ENCODE measurements at regions not wholly inside any gene's neighbourhood (a gene's known extent, or its start where the extent isn't known, plus 50 kb on each side); places are given as distances from the start of the nearest gene placed in this dataset.

DNA sequence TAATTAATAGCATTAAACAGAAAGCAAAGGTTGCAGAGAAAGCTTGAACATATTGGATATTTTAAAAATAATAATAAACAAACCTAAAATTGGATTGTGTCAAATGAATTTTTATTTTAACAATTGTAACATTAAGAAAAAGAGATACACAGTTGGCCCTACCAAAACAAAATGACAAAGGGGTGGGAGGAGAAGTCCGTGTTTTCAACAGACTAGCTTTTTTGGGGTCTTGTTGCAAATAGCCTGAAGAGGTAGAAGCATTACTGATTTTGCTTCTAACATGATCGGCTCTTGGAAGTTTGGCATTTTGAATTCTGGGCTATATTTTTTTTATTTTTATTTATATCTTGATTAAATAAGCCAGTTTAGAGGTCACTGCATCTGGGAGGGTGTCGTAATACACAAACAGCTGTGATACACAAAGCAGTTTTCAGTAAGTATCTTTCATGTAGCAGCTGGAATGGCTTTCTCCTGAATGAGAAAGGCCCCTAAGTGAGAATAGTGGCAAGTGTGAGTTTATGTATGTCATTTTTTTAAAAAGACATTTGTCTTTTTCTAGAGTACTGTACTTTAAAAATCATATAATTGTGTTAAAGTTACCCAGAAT lies 85.5 kb upstream of the ZNF217 start:
- H3K27me3 ChIP-seq (ENCODE audit: control insufficient read depth in 1 of 2, insufficient read depth in 1 of 2, low read length in 2 of 2) = no peaks in the 10 kb centered on the region
- no peaks in the 10 kb centered on the region for H3K9me3 ChIP-seq (ENCODE audit: control insufficient read depth, low read length)
- no peak overlapping the region for H2BK120ac ChIP-seq (ENCODE audit: low read depth, low read length)
- H3K27ac ChIP-seq (ENCODE audit: low read length, poor library complexity, severe bottlenecking) = no peak overlapping the region
- WGBS = 73% methylated on average over 2 of the region's 3 CpGs
- peak; percentile 37 for DNase-seq
- no peak overlapping the region for H3K4ac ChIP-seq (ENCODE audit: low read depth in 1 of 2, low read length in 2 of 2)
- H3K18ac ChIP-seq (ENCODE audit: low read depth in 1 of 2, low read length in 2 of 2) = no peak overlapping the region
- no peaks in the 10 kb centered on the region for H3K36me3 ChIP-seq (ENCODE audit: control insufficient read depth in 1 of 2, insufficient read depth in 2 of 2, low read depth in 1 of 2, low read length in 2 of 2)
- no peaks in the 10 kb centered on the region for H3K79me1 ChIP-seq (replicated peaks; ENCODE audit: low read length, poor library complexity, severe bottlenecking)
- H3K4me1 ChIP-seq (ENCODE audit: control insufficient read depth, insufficient read depth, low read depth, low read length) = peaks cover 2% of the 10 kb centered on the region
- no peak overlapping the region for H3K4me3 ChIP-seq (ENCODE audit: insufficient read depth in 1 of 2, low read depth in 1 of 2, low read length in 2 of 2)
- H3K4me2 ChIP-seq (ENCODE audit: low read length, poor library complexity, severe bottlenecking) = no peak overlapping the region
- no peak overlapping the region for H3K14ac ChIP-seq (ENCODE audit: low read length in 2 of 2)
- H4K8ac ChIP-seq (ENCODE audit: low read length) = no peak overlapping the region
- H2AFZ ChIP-seq (ENCODE audit: low read depth, low read length) = no peak overlapping the region
- no peak overlapping the region for H2BK5ac ChIP-seq (ENCODE audit: low read depth, low read length, poor library complexity, severe bottlenecking)
- no peak overlapping the region for H2AK5ac ChIP-seq (ENCODE audit: low read length, severe bottlenecking)
- no peak overlapping the region for H4K91ac ChIP-seq (ENCODE audit: low read length)
- no peak overlapping the region for H3K23ac ChIP-seq (ENCODE audit: low read length in 2 of 2)
- peak overlapping the region; percentile 64 for H3K9ac ChIP-seq (ENCODE audit: low read length)
- H2BK15ac ChIP-seq (ENCODE audit: low read depth, poor library complexity, severe bottlenecking) = no peak overlapping the region
- H2BK12ac ChIP-seq (ENCODE audit: low read length in 2 of 2) = no peak overlapping the region

DNA sequence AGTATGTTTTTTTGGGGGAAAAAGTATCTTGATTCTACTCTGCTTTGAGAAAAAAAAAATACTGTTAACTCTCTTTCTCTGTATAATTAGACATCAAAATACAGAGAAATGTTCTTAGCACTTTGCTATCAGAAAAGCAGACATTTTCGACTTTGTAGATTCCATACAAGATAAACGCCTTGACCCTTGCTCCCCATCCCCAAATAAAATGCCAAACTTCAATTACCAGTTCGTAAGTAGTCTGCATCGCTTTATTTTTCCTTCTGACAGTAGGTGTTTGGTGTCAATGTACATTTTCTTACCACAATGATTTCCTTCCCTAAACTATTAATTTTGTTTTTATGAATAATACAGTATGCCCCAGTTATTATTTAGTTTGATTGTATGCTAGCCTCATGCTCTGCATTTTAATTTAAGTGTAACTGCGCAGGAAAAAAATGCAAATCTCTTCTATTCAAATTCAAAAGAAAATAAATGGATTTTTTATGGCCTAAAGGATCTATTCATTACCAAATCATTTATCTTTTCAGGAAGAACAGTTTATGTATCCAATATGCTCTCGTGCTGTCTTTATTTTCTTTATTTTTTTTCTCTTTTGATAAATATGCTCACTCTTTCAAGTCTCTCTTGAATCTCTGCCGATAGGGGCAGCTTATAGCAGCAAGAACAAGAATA lies 84.8 kb upstream of the ZNF217 start:
- Histone ChIP-seq H3K18ac (ENCODE audit: low read depth in 1 of 2, low read length in 2 of 2) (no peak overlapping the region), H2AK5ac (ENCODE audit: low read length, severe bottlenecking) (no peak overlapping the region), H2BK12ac (ENCODE audit: low read length in 2 of 2) (no peak overlapping the region), H3K4ac (ENCODE audit: low read depth in 1 of 2, low read length in 2 of 2) (no peak overlapping the region), H3K4me1 (ENCODE audit: control insufficient read depth, insufficient read depth, low read depth, low read length) (peaks cover 2% of the 10 kb centered on the region), H3K23ac (ENCODE audit: low read length in 2 of 2) (no peak overlapping the region), H4K8ac (ENCODE audit: low read length) (no peak overlapping the region), H2BK120ac (ENCODE audit: low read depth, low read length) (no peak overlapping the region), H2BK5ac (ENCODE audit: low read depth, low read length, poor library complexity, severe bottlenecking) (no peak overlapping the region), H3K9ac (ENCODE audit: low read length) (peak overlapping the region; percentile 64), H3K14ac (ENCODE audit: low read length in 2 of 2) (no peak overlapping the region), H3K27ac (ENCODE audit: low read length, poor library complexity, severe bottlenecking) (no peak overlapping the region), H3K36me3 (ENCODE audit: control insufficient read depth in 1 of 2, insufficient read depth in 2 of 2, low read depth in 1 of 2, low read length in 2 of 2) (no peaks in the 10 kb centered on the region), H3K79me1 (replicated peaks; ENCODE audit: low read length, poor library complexity, severe bottlenecking) (no peaks in the 10 kb centered on the region), H3K4me3 (ENCODE audit: insufficient read depth in 1 of 2, low read depth in 1 of 2, low read length in 2 of 2) (no peak overlapping the region), H3K4me2 (ENCODE audit: low read length, poor library complexity, severe bottlenecking) (no peak overlapping the region), H2BK15ac (ENCODE audit: low read depth, poor library complexity, severe bottlenecking) (no peak overlapping the region), H4K91ac (ENCODE audit: low read length) (no peak overlapping the region), H3K9me3 (ENCODE audit: control insufficient read depth, low read length) (no peaks in the 10 kb centered on the region), H2AFZ (ENCODE audit: low read depth, low read length) (no peak overlapping the region), H3K27me3 (ENCODE audit: control insufficient read depth in 1 of 2, insufficient read depth in 1 of 2, low read length in 2 of 2) (no peaks in the 10 kb centered on the region)
- no peak for DNase-seq
- 58% methylated on average over 2 of the region's 7 CpGs for WGBS

DNA sequence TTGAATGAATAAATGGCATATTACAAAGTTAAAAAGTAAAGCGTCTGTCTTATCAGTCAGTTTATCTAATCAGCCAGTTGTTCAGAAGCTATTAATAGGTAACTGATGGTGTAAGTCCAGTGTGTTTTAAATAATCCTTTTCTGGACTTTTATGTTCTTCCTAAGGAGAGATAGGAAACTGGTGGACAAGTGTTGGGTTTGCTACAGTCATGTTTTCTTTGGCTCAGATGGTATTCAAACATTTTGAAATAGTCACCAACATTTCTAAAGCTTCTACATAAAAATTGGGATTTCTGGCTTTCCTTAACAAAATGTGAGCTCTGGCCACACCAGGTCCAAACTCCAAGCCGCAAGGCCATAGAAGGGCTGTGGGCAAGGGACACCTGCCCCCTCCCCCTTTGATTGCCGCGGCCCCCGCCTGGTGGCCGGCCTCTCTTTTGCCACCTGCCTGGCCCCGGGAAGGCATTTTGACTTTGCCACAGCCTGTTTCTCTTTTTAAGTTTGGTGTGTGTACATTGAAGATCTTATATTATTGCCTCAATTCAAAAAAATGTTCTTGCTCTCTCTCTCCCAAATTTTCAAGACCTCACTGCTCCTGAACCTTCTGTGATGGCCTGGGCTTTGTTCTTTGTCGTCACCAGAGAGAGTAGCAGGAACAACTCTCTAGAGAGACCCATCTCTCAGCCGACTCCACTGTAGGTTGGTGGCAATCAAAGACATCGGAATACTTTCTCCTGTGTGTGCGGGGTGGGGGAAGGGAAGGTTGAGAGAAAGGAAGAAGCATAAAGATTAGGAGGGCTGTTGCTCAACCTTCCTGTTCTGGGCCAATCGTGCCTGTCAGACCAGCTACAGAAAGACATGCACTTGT lies 84.0 kb upstream of the ZNF217 start:
- Histone ChIP-seq H2BK5ac (ENCODE audit: low read depth, low read length, poor library complexity, severe bottlenecking) (no peak overlapping the region), H3K27me3 (ENCODE audit: control insufficient read depth in 1 of 2, insufficient read depth in 1 of 2, low read length in 2 of 2) (no peaks in the 10 kb centered on the region), H2BK120ac (ENCODE audit: low read depth, low read length) (no peak overlapping the region), H4K91ac (ENCODE audit: low read length) (peak overlapping the region; percentile 90), H3K18ac (ENCODE audit: low read depth in 1 of 2, low read length in 2 of 2) (peak overlapping the region in 1 of 2 experiments; percentile 68), H3K79me1 (replicated peaks; ENCODE audit: low read length, poor library complexity, severe bottlenecking) (no peaks in the 10 kb centered on the region), H2AFZ (ENCODE audit: low read depth, low read length) (peak overlapping the region; percentile 49), H4K8ac (ENCODE audit: low read length) (peak overlapping the region; percentile 89), H3K14ac (ENCODE audit: low read length in 2 of 2) (no peak overlapping the region), H3K9me3 (ENCODE audit: control insufficient read depth, low read length) (no peaks in the 10 kb centered on the region), H2BK15ac (ENCODE audit: low read depth, poor library complexity, severe bottlenecking) (peak overlapping the region; percentile 88), H3K27ac (ENCODE audit: low read length, poor library complexity, severe bottlenecking) (no peak overlapping the region), H2BK12ac (ENCODE audit: low read length in 2 of 2) (peak overlapping the region in 1 of 2 experiments; percentile 81), H3K4me1 (ENCODE audit: control insufficient read depth, insufficient read depth, low read depth, low read length) (peaks cover 6% of the 10 kb centered on the region), H3K4me3 (ENCODE audit: insufficient read depth in 1 of 2, low read depth in 1 of 2, low read length in 2 of 2) (no peak overlapping the region), H3K4ac (ENCODE audit: low read depth in 1 of 2, low read length in 2 of 2) (peak overlapping the region; percentile 25 to 88), H3K9ac (ENCODE audit: low read length) (no peak overlapping the region), H3K23ac (ENCODE audit: low read length in 2 of 2) (no peak overlapping the region), H3K4me2 (ENCODE audit: low read length, poor library complexity, severe bottlenecking) (no peak overlapping the region), H3K36me3 (ENCODE audit: control insufficient read depth in 1 of 2, insufficient read depth in 2 of 2, low read depth in 1 of 2, low read length in 2 of 2) (no peaks in the 10 kb centered on the region), H2AK5ac (ENCODE audit: low read length, severe bottlenecking) (no peak overlapping the region)
- DNase-seq = peak; percentile 58
- 46% methylated on average over 11 of the region's 12 CpGs for WGBS

DNA sequence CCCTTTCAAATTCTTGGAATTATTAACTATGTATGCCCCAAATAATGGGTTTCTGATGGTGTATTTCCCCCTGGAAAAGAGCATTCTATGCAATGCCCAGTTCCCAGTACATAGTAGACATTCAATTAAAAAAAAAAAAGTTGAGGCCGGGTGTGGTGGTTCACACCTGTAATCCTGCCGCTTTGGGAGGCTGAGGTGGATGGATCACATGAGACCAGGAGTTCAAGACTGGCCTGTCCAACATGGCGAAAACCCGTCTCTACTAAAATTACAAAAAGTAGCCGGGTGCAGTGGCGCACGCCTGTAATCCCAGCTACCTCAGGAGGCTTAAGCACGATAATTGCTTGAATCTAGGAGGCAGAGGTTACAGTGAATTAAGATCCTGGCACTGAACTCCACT lies 83.3 kb upstream of the ZNF217 start:
- no peaks in the 10 kb centered on the region for H3K36me3 ChIP-seq (ENCODE audit: control insufficient read depth in 1 of 2, insufficient read depth in 2 of 2, low read depth in 1 of 2, low read length in 2 of 2)
- no peaks in the 10 kb centered on the region for H3K27me3 ChIP-seq (ENCODE audit: control insufficient read depth in 1 of 2, insufficient read depth in 1 of 2, low read length in 2 of 2)
- no peak overlapping the region for H2BK15ac ChIP-seq (ENCODE audit: low read depth, poor library complexity, severe bottlenecking)
- no peak overlapping the region for H2BK5ac ChIP-seq (ENCODE audit: low read depth, low read length, poor library complexity, severe bottlenecking)
- H3K79me1 ChIP-seq (replicated peaks; ENCODE audit: low read length, poor library complexity, severe bottlenecking) = no peaks in the 10 kb centered on the region
- no peak overlapping the region for H3K4me3 ChIP-seq (ENCODE audit: insufficient read depth in 1 of 2, low read depth in 1 of 2, low read length in 2 of 2)
- WGBS = 100% methylated on average over 8 of the region's 8 CpGs
- H2AFZ ChIP-seq (ENCODE audit: low read depth, low read length) = no peak overlapping the region
- H3K14ac ChIP-seq (ENCODE audit: low read length in 2 of 2) = no peak overlapping the region
- no peak overlapping the region for H3K18ac ChIP-seq (ENCODE audit: low read depth in 1 of 2, low read length in 2 of 2)
- H3K4me2 ChIP-seq (ENCODE audit: low read length, poor library complexity, severe bottlenecking) = no peak overlapping the region
- DNase-seq = no peak
- no peak overlapping the region for H3K27ac ChIP-seq (ENCODE audit: low read length, poor library complexity, severe bottlenecking)
- no peaks in the 10 kb centered on the region for H3K9me3 ChIP-seq (ENCODE audit: control insufficient read depth, low read length)
- H2BK120ac ChIP-seq (ENCODE audit: low read depth, low read length) = no peak overlapping the region
- no peak overlapping the region for H4K91ac ChIP-seq (ENCODE audit: low read length)
- no peak overlapping the region for H2AK5ac ChIP-seq (ENCODE audit: low read length, severe bottlenecking)
- H3K9ac ChIP-seq (ENCODE audit: low read length) = no peak overlapping the region
- H3K4me1 ChIP-seq (ENCODE audit: control insufficient read depth, insufficient read depth, low read depth, low read length) = peaks cover 6% of the 10 kb centered on the region
- H4K8ac ChIP-seq (ENCODE audit: low read length) = no peak overlapping the region
- H2BK12ac ChIP-seq (ENCODE audit: low read length in 2 of 2) = no peak overlapping the region
- no peak overlapping the region for H3K23ac ChIP-seq (ENCODE audit: low read length in 2 of 2)
- no peak overlapping the region for H3K4ac ChIP-seq (ENCODE audit: low read depth in 1 of 2, low read length in 2 of 2)
